ENCODE measurements at regions not wholly inside any gene's neighbourhood (a gene's known extent, or its start where the extent isn't known, plus 50 kb on each side); places are given as distances from the start of the nearest gene placed in this dataset.
"Not testable (repeated sequence)": the region's sequence is repeated elsewhere in the genome, so short reads cannot be mapped to it uniquely, and the experiment has no call there.

DNA sequence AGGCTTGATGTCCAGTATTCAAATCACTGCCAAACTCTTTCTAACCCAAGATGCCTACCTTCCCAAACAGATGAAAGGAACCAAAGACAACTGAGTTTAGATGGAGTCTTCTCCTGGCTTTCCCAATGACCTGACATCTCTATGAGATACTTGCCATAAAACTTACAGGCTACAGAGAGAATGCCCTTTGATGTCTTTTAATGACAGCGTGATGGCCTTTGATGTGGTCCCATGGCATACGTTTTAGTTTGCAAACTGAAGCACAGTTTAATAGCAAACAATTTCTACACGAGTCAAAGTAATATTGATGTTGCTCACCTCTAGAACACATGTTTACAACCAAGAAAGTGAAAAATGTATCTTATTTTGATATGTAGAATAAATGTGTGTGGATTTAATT is 73.2 kb downstream of the ZIC4 start:
- TF ChIP-seq CTCF (IDR thresholded peaks at IDR 0.05; ENCODE audit: low read depth, low read length) (no peak), POLR2A (IDR thresholded peaks at IDR 0.05; ENCODE audit: extremely low read depth, insufficient read length) (no peak), MAX (IDR thresholded peaks at IDR 0.05; ENCODE audit: low read depth, low read length) (no peak), MYC (IDR thresholded peaks at IDR 0.05; ENCODE audit: low read depth, low read length) (no peak)
- no peak for DNase-seq (ENCODE audit: low read depth)
- no peak overlapping the region for H3K4me3 ChIP-seq (ENCODE audit: low read depth, low read length)

DNA sequence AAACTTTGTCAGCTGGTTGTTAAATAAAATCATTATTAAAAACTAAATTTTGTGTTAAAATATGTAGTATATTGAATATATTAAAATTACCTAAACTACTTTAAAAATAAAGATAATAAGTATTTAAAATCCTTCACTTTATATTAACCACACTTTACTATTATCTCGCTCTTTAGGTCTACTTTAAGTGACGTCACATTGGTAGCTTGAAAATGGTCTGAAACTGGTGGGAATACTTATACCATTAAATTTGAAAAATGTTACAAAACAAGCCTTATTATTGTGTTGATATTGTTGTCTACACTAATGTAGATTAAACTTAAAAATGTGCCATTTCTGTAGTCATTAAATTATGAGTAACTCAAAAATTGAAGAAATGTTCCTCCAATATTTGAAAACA is 77.6 kb downstream of the ZIC4 start:
- no peak overlapping the region for H3K4me3 ChIP-seq (ENCODE audit: low read depth, low read length)
- no peak for DNase-seq (ENCODE audit: low read depth)
- TF ChIP-seq CTCF (IDR thresholded peaks at IDR 0.05; ENCODE audit: low read depth, low read length) (no peak), MYC (IDR thresholded peaks at IDR 0.05; ENCODE audit: low read depth, low read length) (no peak), POLR2A (IDR thresholded peaks at IDR 0.05; ENCODE audit: extremely low read depth, insufficient read length) (no peak), MAX (IDR thresholded peaks at IDR 0.05; ENCODE audit: low read depth, low read length) (no peak)

GRCh38 chr3:147324356-147324755 is 82.0 kb downstream of the ZIC4 start:
- no peak overlapping the region for H3K4me3 ChIP-seq (ENCODE audit: low read depth, low read length)
- no peak for DNase-seq (ENCODE audit: low read depth)
- TF ChIP-seq MYC (IDR thresholded peaks at IDR 0.05; ENCODE audit: low read depth, low read length): no peak
- no peak for TF ChIP-seq POLR2A (IDR thresholded peaks at IDR 0.05; ENCODE audit: extremely low read depth, insufficient read length)
- TF ChIP-seq CTCF (IDR thresholded peaks at IDR 0.05; ENCODE audit: low read depth, low read length): no peak
- TF ChIP-seq MAX (IDR thresholded peaks at IDR 0.05; ENCODE audit: low read depth, low read length): no peak

DNA sequence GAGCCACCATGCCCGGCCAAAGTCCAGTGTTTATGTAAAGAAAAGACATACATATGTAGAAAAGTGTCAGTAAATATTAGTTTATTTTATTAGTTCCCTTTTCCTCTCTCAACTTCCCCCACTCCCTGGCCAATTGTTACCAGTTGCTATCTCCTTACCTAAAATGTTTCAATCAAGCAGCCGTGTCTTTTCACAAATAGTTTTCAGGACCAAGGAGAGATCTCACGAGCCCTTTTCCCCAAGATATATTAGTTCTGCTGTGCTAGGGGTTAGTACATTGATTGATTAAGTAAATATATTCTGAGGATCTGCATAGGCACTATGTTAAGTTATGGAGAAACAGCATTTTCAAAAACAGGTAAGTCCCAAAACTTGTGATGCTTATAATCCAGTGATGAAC is 87.4 kb downstream of the ZIC4 start:
- no peak for TF ChIP-seq CTCF (IDR thresholded peaks at IDR 0.05; ENCODE audit: low read depth, low read length)
- TF ChIP-seq MYC (IDR thresholded peaks at IDR 0.05; ENCODE audit: low read depth, low read length): no peak
- no peak for TF ChIP-seq POLR2A (IDR thresholded peaks at IDR 0.05; ENCODE audit: extremely low read depth, insufficient read length)
- TF ChIP-seq MAX (IDR thresholded peaks at IDR 0.05; ENCODE audit: low read depth, low read length): no peak
- no peak overlapping the region for H3K4me3 ChIP-seq (ENCODE audit: low read depth, low read length)
- DNase-seq (ENCODE audit: low read depth): no peak

DNA sequence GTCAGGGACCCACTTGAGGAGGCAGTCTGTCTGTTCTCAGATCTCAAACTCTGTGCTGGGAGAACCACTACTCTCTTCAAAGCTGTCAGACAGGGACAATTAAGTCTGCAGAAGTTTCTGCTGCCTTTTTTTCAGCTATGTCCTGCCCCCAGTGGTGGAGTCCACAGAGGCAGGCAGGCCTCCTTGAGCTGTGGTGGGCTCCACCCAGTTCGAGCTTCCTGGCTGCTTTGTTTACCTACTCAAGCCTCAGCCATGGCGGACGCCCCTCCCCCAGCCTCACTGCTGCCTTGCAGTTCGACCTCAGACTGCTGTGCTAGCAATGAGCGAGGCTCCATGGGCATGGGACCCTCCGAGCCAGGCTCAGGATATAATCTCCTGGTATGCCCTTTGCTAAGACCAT is 89.3 kb downstream of the ZIC4 start:
- H3K4me3 ChIP-seq (ENCODE audit: low read depth, low read length); DNase-seq (ENCODE audit: low read depth): not testable (repeated sequence)

GRCh38 chr3:147313513-147313912 is 92.8 kb downstream of the ZIC4 start:
- no peak for DNase-seq (ENCODE audit: low read depth)
- H3K4me3 ChIP-seq (ENCODE audit: low read depth, low read length): no peak overlapping the region
- TF ChIP-seq CTCF (IDR thresholded peaks at IDR 0.05; ENCODE audit: low read depth, low read length) (no peak), POLR2A (IDR thresholded peaks at IDR 0.05; ENCODE audit: extremely low read depth, insufficient read length) (no peak), MAX (IDR thresholded peaks at IDR 0.05; ENCODE audit: low read depth, low read length) (no peak), MYC (IDR thresholded peaks at IDR 0.05; ENCODE audit: low read depth, low read length) (no peak)
